Stimulated activated naive B cell treated with anti-CD40 and anti-IgM and Interleukin-4, amounts not matched to agents 10 μg/mL and 1 μg/mL and 100 μg/mL, for 72 hours (primary cell): ENCODE measurements at regions not wholly inside any gene's neighbourhood (a gene's known extent, or its start where the extent isn't known, plus 50 kb on each side); places are given as distances from the start of the nearest gene placed in this dataset.
"Not testable (repeated sequence)": the region's sequence is repeated elsewhere in the genome, so short reads cannot be mapped to it uniquely, and the experiment has no call there.

Source experiments
- ATAC-seq, 2 donors: fragments of 150-1000 bp; cut with Tn5 transposase; replicated peaks; 2 replicates each; pipeline ENCODE4 v1.10.0; 2021; ENCODE audit warnings: moderate library complexity in 1 of 2
- DNase-seq: peaks from one replicate; pipeline ENCODE4 v3.0.0; 2021
- H3K27ac Mint-ChIP-seq: one replicate; pipeline ENCODE4 v1.8.0; 2022; ENCODE audit warnings: mild to moderate bottlenecking, mixed read lengths
- H3K27me3 Mint-ChIP-seq, 2 donors: one replicate each; pipeline ENCODE4 v1.8.0; 2022; ENCODE audit warnings: mixed read lengths in 2 of 2
- H3K36me3 Mint-ChIP-seq, 2 donors: one replicate each; pipeline ENCODE4 v1.8.0; 2022; ENCODE audit warnings: mixed read lengths in 2 of 2, mild to moderate bottlenecking in 1 of 2
- H3K4me1 Mint-ChIP-seq, 2 donors: one replicate each; pipeline ENCODE4 v1.8.0; 2022; ENCODE audit warnings: mixed read lengths in 2 of 2, mild to moderate bottlenecking in 1 of 2
- H3K4me3 Mint-ChIP-seq, 2 donors: one replicate each; pipeline ENCODE4 v1.8.0; 2022; ENCODE audit warnings: mild to moderate bottlenecking in 2 of 2, mixed read lengths in 2 of 2, moderate library complexity in 1 of 2
- H3K9me3 Mint-ChIP-seq, 2 donors: one replicate each; pipeline ENCODE4 v1.8.0; 2022; ENCODE audit warnings: mixed read lengths in 2 of 2, mild to moderate bottlenecking in 1 of 2

DNA sequence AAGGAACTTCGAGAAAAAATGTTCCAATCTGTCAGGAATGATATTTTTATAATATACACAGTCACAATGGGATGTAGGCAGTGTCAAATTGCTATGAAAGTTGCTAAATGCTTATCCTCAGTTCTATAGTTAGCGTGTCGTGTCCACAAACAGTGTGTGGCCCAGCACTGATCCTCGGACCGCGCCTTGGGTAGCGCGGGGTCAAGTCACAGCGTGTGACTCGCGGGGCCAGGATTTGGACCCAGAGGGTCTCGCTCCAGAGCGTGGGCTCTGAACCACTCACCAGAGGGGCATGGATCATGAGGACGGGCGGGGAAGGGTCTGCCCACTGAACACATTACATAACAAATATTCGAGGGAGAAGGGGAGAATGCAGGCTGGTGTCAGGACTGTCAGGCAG is 171.8 kb downstream of the C9orf50 start:
- Mint-ChIP-seq H3K9me3 (peaks cover 3 to 7% of the 10 kb centered on the region in 2 donors), H3K4me3 (no peak overlapping the region), H3K27me3 (peaks cover 0 to 15% of the 10 kb centered on the region in 2 donors), H3K36me3 (no peaks in the 10 kb centered on the region), H3K27ac (no peak overlapping the region), H3K4me1 (peaks cover 0 to 6% of the 10 kb centered on the region in 2 donors)
- ATAC-seq (no peak), DNase-seq (no peak)

- DNase-seq (no peak), ATAC-seq (no peak)
- Mint-ChIP-seq H3K36me3 (no peaks in the 10 kb centered on the region), H3K4me3 (no peak overlapping the region), H3K9me3 (peaks cover 3 to 7% of the 10 kb centered on the region in 2 donors), H3K27ac (no peak overlapping the region), H3K4me1 (peaks cover 0 to 6% of the 10 kb centered on the region in 2 donors), H3K27me3 (peaks cover 4 to 14% of the 10 kb centered on the region in 2 donors)
These were observed 173.9 kb downstream of the C9orf50 start for GRCh38 chr9:129446828-129447550.

DNA sequence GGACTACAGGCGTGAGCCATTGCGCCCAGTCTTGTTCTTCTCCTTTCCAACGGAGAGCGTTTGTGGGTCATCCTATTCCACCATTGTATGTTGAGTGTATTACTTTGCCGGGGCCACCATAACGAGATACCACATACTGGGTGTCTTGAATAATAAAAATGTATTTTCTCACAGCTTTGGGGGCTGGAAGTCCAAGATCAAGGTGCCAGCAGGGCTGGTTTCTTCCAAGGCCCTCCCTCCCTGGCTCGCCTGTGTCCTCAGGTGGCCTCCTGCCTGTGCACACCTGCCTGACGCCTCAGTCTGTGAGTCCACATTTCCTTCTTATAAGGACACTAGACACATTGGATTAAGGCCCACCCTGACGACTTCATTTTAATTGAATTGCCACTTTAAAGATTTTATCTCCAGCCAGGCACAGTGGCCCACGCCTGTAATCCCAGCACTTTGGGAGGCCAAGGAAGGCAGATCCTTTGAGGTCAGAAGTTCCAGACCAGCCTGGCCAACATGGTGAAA is 175.1 kb downstream of the C9orf50 start:
- H3K4me3 Mint-ChIP-seq = no peak overlapping the region
- H3K27ac Mint-ChIP-seq = peak overlapping the region; percentile 56
- DNase-seq (no peak), ATAC-seq (no peak)
- H3K9me3 Mint-ChIP-seq = peaks cover 3 to 7% of the 10 kb centered on the region in 2 donors
- no peaks in the 10 kb centered on the region for H3K36me3 Mint-ChIP-seq
- H3K4me1 Mint-ChIP-seq = peaks cover 0 to 6% of the 10 kb centered on the region in 2 donors
- peaks cover 13 to 22% of the 10 kb centered on the region in 2 donors for H3K27me3 Mint-ChIP-seq

GRCh38 chr9:129443515-129444164 is 177.3 kb downstream of the C9orf50 start:
- H3K27me3 Mint-ChIP-seq = peaks cover 34 to 39% of the 10 kb centered on the region in 2 donors
- H3K9me3 Mint-ChIP-seq, H3K4me1 Mint-ChIP-seq, DNase-seq, ATAC-seq, H3K4me3 Mint-ChIP-seq, H3K36me3 Mint-ChIP-seq: not testable (repeated sequence)
- peak overlapping the region; percentile 79 for H3K27ac Mint-ChIP-seq

- peaks cover 3 to 7% of the 10 kb centered on the region in 2 donors for H3K9me3 Mint-ChIP-seq
- ATAC-seq = no peak
- H3K36me3 Mint-ChIP-seq = no peaks in the 10 kb centered on the region
- H3K27ac Mint-ChIP-seq = no peak overlapping the region
- H3K4me1 Mint-ChIP-seq = peaks cover 9 to 14% of the 10 kb centered on the region in 2 donors
- no peak overlapping the region for H3K4me3 Mint-ChIP-seq
- no peak for DNase-seq
- H3K27me3 Mint-ChIP-seq = peaks cover 41 to 46% of the 10 kb centered on the region in 2 donors
These were observed 177.9 kb downstream of the C9orf50 start for GRCh38 chr9:129442803-129443511.

GRCh38 chr9:129441852-129442251 is 179.0 kb downstream of the C9orf50 start:
- Mint-ChIP-seq H3K9me3 (peaks cover 2 to 4% of the 10 kb centered on the region in 2 donors), H3K4me3 (no peak overlapping the region), H3K36me3 (no peaks in the 10 kb centered on the region), H3K27ac (no peak overlapping the region), H3K4me1 (peaks cover 15 to 19% of the 10 kb centered on the region in 2 donors), H3K27me3 (peaks cover 52 to 53% of the 10 kb centered on the region in 2 donors)
- ATAC-seq = no peak
- DNase-seq = no peak

DNA sequence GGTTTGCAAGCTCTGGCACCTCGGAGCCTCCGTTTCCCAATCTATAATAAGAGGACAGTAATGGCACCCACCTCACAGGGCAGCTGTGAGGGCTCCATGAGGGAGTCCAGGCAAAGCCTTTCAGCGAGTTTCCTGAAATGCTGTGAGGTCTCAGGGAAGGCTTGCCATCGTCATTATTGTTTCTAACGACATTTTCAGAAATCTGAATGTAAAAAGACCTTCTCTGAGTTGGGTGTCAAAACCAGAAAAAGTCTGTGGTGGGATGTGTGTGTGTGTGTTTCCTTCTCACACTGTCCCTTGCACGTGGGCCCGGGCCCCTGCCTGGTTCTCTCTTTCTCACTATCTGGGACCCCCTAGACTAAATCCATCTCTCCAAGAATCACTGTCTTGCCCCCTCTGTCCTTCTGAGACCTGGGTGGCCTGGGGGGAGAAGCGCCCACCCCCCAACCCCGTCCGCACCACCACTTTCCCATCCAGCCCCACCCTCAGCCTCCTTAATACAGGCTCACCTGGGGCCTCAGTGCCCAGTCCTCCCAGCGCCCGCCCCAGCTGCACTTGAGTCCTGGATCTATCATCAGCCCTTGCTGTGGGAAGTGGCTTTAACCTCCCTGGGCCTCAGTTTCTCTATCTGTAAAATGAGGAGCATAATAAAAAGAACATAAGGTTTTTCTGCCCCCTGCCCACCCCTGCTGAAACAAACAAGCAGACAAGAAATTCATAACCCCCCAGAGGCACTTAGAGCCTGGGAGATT is 180.3 kb downstream of the C9orf50 start:
- ATAC-seq (no peak), DNase-seq (no peak)
- Mint-ChIP-seq H3K4me3 (no peak overlapping the region), H3K36me3 (no peaks in the 10 kb centered on the region), H3K27ac (no peak overlapping the region), H3K9me3 (peaks cover 0 to 3% of the 10 kb centered on the region in 2 donors), H3K4me1 (peaks cover 17 to 23% of the 10 kb centered on the region in 2 donors), H3K27me3 (peaks cover 64 to 65% of the 10 kb centered on the region in 2 donors)

DNA sequence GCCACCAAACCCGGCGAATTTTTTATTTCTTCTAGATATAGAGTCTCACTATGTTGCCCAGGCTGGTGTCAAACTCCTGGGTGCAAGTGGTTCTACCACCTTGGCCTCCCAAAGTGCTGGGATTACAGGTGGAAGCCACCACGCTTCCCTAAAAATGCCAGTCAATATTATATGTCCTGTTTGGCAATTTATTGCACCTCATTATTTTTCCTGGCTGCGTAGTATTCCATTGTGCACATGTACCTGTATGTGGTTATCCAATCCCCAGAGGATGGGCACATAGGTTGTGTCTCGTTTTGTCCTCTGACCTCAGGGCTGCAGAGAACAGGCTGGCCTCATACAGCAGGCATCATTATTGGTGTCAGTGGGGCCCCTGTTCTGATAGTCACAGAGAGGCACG is 181.7 kb downstream of the C9orf50 start:
- H3K27me3 Mint-ChIP-seq = peaks cover 64 to 67% of the 10 kb centered on the region in 2 donors
- peaks cover 17 to 23% of the 10 kb centered on the region in 2 donors for H3K4me1 Mint-ChIP-seq
- H3K4me3 Mint-ChIP-seq = no peak overlapping the region
- no peak for ATAC-seq
- no peak overlapping the region for H3K27ac Mint-ChIP-seq
- DNase-seq = no peak
- no peaks in the 10 kb centered on the region for H3K9me3 Mint-ChIP-seq
- H3K36me3 Mint-ChIP-seq = no peaks in the 10 kb centered on the region

DNA sequence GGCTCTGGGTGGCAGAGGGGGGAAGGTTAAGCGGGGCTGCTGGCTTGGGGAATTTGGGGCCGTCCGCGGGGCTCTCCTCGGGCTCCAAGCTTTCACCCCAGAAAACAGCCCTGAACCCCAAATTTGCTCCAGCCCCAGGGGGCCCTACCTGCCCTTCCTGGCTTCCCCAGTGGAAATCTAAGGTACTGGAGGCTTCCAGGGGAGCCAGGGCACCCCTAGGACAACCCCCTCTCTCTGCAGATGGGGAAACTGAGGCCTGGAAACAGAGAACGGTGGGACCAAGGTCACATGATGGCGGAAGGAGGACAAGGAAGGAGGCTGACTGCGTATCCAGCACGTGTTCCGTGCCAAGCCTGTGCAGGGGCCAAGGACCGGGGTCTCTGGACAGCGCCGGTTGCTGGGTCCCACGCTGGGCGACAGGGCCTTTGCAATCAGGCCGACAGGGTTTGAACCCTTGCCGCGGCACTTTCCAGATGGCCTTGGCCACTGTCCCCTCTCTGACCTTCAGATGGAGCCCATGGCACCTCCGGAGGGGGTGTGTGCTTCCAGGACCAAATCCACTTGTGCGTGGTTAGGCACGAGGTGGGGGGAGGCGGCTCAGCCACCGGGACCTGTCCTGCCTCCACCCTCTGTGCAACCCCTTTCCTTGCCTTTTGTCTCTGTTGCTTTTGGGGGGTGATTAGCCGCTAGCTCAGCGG is 183.1 kb downstream of the C9orf50 start:
- DNase-seq = no peak
- peaks cover 17 to 23% of the 10 kb centered on the region in 2 donors for H3K4me1 Mint-ChIP-seq
- no peaks in the 10 kb centered on the region for H3K9me3 Mint-ChIP-seq
- peaks cover 60 to 65% of the 10 kb centered on the region in 2 donors for H3K27me3 Mint-ChIP-seq
- no peaks in the 10 kb centered on the region for H3K36me3 Mint-ChIP-seq
- ATAC-seq = no peak
- no peak overlapping the region for H3K27ac Mint-ChIP-seq
- H3K4me3 Mint-ChIP-seq = peak overlapping the region; percentile 59 to 66

DNA sequence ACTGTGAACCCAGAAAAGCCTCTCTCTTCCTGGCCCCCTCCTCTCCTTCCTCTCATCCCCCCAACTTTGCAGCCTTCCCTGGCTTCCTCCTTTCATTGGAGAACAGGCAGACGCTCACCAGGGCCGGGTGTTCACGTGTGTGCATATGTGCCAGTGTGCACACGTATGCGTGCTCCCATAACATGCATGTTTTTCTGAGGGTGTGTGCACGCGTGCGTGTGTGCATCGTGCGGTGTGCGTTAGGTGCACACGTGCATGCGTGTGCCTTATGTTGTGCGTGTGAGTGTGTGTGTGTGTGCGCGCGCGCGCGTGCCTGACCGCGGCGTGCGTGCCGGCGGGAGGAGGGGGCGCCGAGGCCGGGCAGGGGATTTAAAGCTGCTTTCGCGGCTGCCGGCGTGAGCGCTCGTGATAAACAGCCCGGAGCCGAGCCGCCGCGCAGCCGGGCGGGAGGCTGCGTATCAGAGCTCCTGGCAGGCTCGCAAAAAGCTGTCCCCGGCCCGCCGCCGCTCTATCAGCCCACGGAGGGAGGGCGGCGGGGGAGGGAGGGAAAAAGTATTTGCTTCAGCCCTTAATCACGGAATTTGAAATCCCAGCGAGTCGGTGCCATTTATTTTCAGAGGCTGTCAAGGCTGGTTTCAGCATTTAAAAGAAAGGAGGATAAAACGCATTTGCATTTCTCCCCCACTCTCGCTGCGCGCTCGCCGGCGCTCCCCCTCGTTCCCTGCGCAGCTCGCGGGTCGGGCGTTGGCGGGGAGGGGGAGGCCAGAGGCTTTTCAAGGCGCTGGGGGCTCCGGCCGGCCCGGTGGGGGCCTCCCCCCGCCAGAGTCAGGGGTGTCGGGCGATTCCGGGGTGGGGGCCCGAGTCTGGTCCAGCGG is 183.9 kb downstream of the C9orf50 start:
- peak overlapping the region; percentile 69 to 88 for H3K4me3 Mint-ChIP-seq
- ATAC-seq = peak; percentile 49 to 59

GRCh38 chr9:129435988-129436717 is 184.7 kb downstream of the C9orf50 start:
- peak overlapping the region in 1 of 2 donors; percentile 52 for H3K4me3 Mint-ChIP-seq

More for the DNA sequence above, 183.9 kb downstream of the C9orf50 start:
- H3K9me3 Mint-ChIP-seq = no peaks in the 10 kb centered on the region
- peak overlapping the region; percentile 80 for H3K27ac Mint-ChIP-seq
- peaks cover 63 to 69% of the 10 kb centered on the region in 2 donors for H3K27me3 Mint-ChIP-seq
- peaks cover 17 to 23% of the 10 kb centered on the region in 2 donors for H3K4me1 Mint-ChIP-seq
- no peaks in the 10 kb centered on the region for H3K36me3 Mint-ChIP-seq
- DNase-seq = no peak

DNA sequence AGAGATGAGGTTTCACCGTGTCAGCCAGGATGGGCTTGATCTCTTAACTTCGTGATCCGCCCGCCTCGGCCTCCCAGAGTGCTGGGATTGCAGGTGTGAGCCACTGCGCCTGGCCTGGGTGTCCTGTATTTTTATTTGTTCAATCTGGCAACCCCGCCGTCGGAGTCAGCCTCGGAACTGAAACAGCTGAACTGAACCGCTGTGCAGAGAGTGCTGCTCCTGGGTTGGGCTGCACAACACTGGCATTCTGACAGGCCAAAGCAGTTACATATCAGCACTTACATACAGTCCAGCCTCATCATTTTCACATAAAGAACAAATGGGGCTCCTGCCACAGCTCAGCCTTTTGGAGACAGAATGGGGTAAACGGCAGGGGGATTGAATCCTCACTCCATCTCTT is 185.6 kb downstream of the C9orf50 start:
- DNase-seq = no peak
- Mint-ChIP-seq H3K4me1 (peaks cover 16 to 23% of the 10 kb centered on the region in 2 donors), H3K4me3 (no peak overlapping the region), H3K27ac (no peak overlapping the region), H3K36me3 (no peaks in the 10 kb centered on the region), H3K27me3 (peaks cover 46 to 63% of the 10 kb centered on the region in 2 donors), H3K9me3 (no peaks in the 10 kb centered on the region)
- ATAC-seq = no peak

More at GRCh38 chr9:129435988-129436717, 184.7 kb downstream of the C9orf50 start:
- no peaks in the 10 kb centered on the region for H3K36me3 Mint-ChIP-seq
- H3K27me3 Mint-ChIP-seq = peaks cover 54 to 64% of the 10 kb centered on the region in 2 donors
- peaks cover 17 to 23% of the 10 kb centered on the region in 2 donors for H3K4me1 Mint-ChIP-seq
- ATAC-seq = no peak
- no peak overlapping the region for H3K27ac Mint-ChIP-seq
- no peak for DNase-seq
- no peaks in the 10 kb centered on the region for H3K9me3 Mint-ChIP-seq
